Raji (cell line): ENCODE measurements at regions not wholly inside any gene's neighbourhood (a gene's known extent, or its start where the extent isn't known, plus 50 kb on each side); places are given as distances from the start of the nearest gene placed in this dataset.

ENCODE experiments used
- POLR2A ChIP-seq: IDR thresholded peaks from 2 replicates; pipeline ENCODE4 v1.6.1; 2011; ENCODE audit warnings: low read depth, low read length, control low read depth; ENCODE audit not compliant: insufficient read depth

- TF ChIP-seq POLR2A: no peak
Measured at GRCh38 chr10:36271627-36272340, 629.7 kb upstream of the FZD8 start.

GRCh38 chr10:36269222-36269621 is 627.1 kb upstream of the FZD8 start:
- no peak for TF ChIP-seq POLR2A

GRCh38 chr10:36266923-36267322 is 624.8 kb upstream of the FZD8 start:
- TF ChIP-seq POLR2A: no peak

- no peak for TF ChIP-seq POLR2A
Measured at GRCh38 chr10:36265741-36266140, 623.6 kb upstream of the FZD8 start.

- no peak for TF ChIP-seq POLR2A
Measured at GRCh38 chr10:36263871-36264270, 621.8 kb upstream of the FZD8 start.

- TF ChIP-seq POLR2A: no peak
Measured at GRCh38 chr10:36256948-36257356, 614.9 kb upstream of the FZD8 start.

GRCh38 chr10:36256166-36256565 is 614.1 kb upstream of the FZD8 start:
- TF ChIP-seq POLR2A: no peak

GRCh38 chr10:36254199-36254598 is 612.1 kb upstream of the FZD8 start:
- no peak for TF ChIP-seq POLR2A

- no peak for TF ChIP-seq POLR2A
Measured at GRCh38 chr10:36253731-36254130, 611.6 kb upstream of the FZD8 start.

GRCh38 chr10:36251068-36251467 is 609.0 kb upstream of the FZD8 start:
- no peak for TF ChIP-seq POLR2A

- no peak for TF ChIP-seq POLR2A
Measured at GRCh38 chr10:36248304-36248981, 606.3 kb upstream of the FZD8 start.

- TF ChIP-seq POLR2A: no peak
Measured at GRCh38 chr10:36247478-36247877, 605.4 kb upstream of the FZD8 start.

- TF ChIP-seq POLR2A: no peak
Measured at GRCh38 chr10:36236931-36237330, 594.8 kb upstream of the FZD8 start.

- no peak for TF ChIP-seq POLR2A
Measured at GRCh38 chr10:36236341-36236740, 594.2 kb upstream of the FZD8 start.

GRCh38 chr10:36232935-36233334 is 590.8 kb upstream of the FZD8 start:
- no peak for TF ChIP-seq POLR2A

- TF ChIP-seq POLR2A: no peak
Measured at GRCh38 chr10:36224431-36224985, 582.4 kb upstream of the FZD8 start.
